GM19351 (cell line): ENCODE measurements at regions not wholly inside any gene's neighbourhood (a gene's known extent, or its start where the extent isn't known, plus 50 kb on each side); places are given as distances from the start of the nearest gene placed in this dataset.

Experiments
- ATAC-seq: cut with Tn5 transposase; IDR thresholded peaks from one replicate; pipeline ENCODE4 v1.9.1; 2021; ENCODE audit warnings: mild to moderate bottlenecking, moderate library complexity; ENCODE audit not compliant: unreplicated experiment

DNA sequence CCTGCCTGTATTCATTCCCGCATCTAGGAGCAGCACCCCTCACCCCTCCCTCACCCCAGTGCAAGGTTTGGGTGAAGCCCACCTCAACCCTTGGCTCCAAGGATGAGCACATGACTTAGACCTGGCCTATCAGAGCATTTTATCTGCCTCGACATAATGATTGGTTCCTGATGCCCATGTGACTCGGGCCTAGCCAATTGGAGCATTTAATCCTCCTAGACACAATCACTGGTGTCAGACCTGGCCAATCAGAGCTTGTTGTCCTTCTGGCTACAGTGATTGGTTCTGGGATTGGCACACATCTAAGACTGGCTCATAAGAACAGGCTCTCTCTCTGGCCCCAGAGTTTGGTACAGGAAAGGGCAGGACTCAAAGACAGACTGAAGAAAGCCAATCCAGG lies 73.1 kb upstream of the MYL2 start:
- ATAC-seq, result no peak

DNA sequence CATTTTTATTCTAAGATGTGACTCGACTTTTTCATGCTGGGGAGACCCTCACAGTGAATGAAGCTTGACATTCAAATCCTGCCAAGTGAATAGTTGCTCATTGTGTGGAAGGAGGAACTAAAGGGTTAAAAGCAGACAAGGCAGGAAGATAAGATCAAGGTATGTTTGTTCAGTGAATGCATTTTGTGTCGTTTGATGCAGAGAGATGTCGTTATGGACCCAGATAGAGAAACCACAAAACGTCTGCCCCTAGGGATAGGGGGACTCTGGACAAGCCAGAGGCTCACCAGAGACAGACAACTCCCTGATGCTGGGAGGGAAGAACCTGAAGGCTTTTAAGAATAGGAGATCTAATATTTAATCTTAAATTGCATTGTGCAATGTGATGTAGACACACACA lies 72.5 kb upstream of the MYL2 start:
- ATAC-seq, result no peak

DNA sequence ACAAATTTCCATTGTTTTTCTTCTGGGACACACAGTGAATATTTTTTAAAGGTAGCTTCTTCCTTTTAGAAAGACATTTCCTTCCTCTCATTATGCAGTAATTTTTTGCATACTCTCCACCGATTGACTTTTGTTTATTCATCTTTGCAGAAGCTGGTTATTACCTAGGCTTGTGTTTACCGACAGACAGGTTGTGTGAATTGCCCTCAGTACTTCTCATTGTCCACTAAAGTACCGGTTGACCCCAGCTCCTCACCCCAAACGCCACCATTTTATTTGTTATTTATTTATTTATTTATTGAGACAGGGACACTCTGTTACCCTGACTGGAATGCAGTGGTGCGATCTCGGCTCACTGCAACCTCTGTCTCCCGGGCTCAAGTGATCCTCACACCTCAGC lies 63.4 kb upstream of the MYL2 start:
- no peak for ATAC-seq

DNA sequence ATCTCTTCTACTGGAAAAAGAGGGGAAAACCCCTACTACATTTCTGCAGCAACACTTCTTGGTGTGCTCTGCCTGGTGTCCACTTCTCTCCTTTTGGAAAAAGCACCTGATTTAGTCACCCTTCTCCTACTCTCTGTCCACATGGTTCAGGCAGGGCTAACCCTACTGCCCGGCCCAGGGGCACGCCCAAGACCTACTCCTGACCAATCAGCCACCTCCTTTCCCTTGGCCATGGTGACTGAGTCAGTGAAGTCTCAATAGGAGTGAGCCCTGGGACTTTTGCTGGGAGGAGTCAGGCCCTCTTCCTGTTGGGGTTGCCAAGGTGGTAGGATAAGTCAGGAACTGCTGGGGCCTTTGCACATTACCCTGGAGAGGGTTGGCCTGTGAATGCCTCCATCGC lies 52.5 kb upstream of the MYL2 start:
- no peak for ATAC-seq

DNA sequence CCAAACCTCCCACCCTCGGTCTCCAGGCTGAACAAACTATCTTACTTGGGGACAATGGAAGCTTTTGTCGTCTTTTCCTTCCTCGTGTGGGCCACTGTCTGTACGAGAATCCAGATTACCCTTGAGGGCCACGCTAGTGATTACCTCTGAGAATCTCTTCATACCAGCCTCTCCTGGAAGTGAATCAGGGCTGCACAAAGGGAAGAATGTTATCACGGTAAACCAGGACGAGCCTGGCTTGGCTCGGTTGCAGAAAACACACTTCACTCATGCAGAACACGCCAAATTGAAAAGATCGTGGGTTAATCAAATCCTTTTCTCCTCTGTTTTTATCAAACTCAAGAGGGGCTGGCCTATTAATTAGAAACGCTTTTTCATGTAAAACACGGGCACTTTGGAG lies 51.6 kb upstream of the MYL2 start:
- ATAC-seq, result no peak

DNA sequence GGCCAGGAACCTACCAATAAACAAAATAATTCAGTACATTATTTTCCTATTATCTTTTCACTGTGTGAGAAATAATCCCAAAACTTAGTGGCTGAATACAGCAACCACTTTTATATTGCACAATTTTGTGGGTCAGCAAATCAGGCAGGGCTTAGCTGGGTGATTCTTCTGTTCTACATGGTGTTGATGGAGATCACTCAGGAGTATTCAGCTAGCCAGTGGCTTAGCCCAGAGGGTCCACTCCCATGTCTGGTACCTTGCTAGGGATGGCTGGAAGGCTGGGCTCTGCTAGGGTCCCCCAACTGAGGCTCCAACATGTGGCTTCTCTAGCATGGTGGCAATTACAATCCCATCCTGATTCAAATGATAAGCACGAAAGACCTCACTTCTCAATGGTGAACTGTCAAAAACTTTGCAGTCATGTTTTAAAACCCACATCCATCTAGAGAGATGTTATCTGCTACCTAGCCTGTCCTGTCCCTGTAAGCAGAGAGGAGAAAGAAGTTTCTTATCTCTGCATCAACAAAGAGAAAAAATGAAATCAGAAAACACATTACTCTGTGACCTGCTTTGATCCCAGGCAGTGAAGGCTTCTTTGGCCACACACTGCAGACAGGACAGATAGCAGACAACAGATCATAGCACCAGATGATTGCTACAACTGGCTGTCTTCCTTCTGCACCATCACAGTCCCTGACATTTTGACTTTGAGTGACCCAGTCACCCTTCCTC lies 51.0 kb upstream of the MYL2 start:
- ATAC-seq, result no peak
